RWPE2 (cell line): ENCODE measurements at regions not wholly inside any gene's neighbourhood (a gene's known extent, or its start where the extent isn't known, plus 50 kb on each side); places are given as distances from the start of the nearest gene placed in this dataset.
A peak's percentile ranks its signal among the peaks of the same experiment; 100 is the strongest.

ENCODE experiments used
- ATAC-seq: fragments of 200-7000 bp; cut with Tn5 transposase; 3 replicates; pipeline ENCODE4 v1.9.1; 2021; ENCODE audit warnings: low read depth
- DNase-seq: peaks from one replicate; pipeline ENCODE4 v3.0.0-alpha.2; 2020; ENCODE audit warnings: low spot score
- H3K27ac ChIP-seq: fragments of 450-650 bp; 2 replicates; pipeline ENCODE4 v1.5.1; 2017; ENCODE audit warnings: mild to moderate bottlenecking; ENCODE audit not compliant: poor library complexity, severe bottlenecking
- H3K27me3 ChIP-seq: fragments of 250-450 bp; sonication (Bioruptor Pico); 2 replicates; pipeline ENCODE4 v1.5.1; 2021; ENCODE audit warnings: mild to moderate bottlenecking, moderate library complexity; ENCODE audit not compliant: insufficient read depth, poor library complexity, severe bottlenecking
- H3K36me3 ChIP-seq: fragments of 250-450 bp; sonication (Bioruptor Pico); 2 replicates; pipeline ENCODE4 v1.5.1; 2020; ENCODE audit warnings: low read depth, mild to moderate bottlenecking, moderate library complexity
- H3K4me1 ChIP-seq: fragments of 250-450 bp; sonication (Bioruptor Pico); 2 replicates; pipeline ENCODE4 v1.5.1; 2021; ENCODE audit warnings: mild to moderate bottlenecking, moderate library complexity; ENCODE audit not compliant: insufficient read depth, poor library complexity, severe bottlenecking
- H3K4me3 ChIP-seq: fragments of 250-450 bp; sonication (Bioruptor Pico); 2 replicates; pipeline ENCODE4 v1.5.1; 2021; ENCODE audit warnings: mild to moderate bottlenecking, moderate library complexity; ENCODE audit not compliant: severe bottlenecking
- H3K9me3 ChIP-seq: fragments of 250-450 bp; sonication (Bioruptor Pico); 2 replicates; pipeline ENCODE4 v1.5.1; 2021; ENCODE audit warnings: mild to moderate bottlenecking, moderate library complexity; ENCODE audit not compliant: severe bottlenecking
- TF ChIP-seq, protein P1 (sequence below): fragments of 450-650 bp; IDR thresholded peaks from one replicate; pipeline ENCODE4 v1.5.1; 2017; ENCODE audit warnings: mild to moderate bottlenecking, moderate library complexity; ENCODE audit not compliant: poor library complexity, severe bottlenecking

DNA sequence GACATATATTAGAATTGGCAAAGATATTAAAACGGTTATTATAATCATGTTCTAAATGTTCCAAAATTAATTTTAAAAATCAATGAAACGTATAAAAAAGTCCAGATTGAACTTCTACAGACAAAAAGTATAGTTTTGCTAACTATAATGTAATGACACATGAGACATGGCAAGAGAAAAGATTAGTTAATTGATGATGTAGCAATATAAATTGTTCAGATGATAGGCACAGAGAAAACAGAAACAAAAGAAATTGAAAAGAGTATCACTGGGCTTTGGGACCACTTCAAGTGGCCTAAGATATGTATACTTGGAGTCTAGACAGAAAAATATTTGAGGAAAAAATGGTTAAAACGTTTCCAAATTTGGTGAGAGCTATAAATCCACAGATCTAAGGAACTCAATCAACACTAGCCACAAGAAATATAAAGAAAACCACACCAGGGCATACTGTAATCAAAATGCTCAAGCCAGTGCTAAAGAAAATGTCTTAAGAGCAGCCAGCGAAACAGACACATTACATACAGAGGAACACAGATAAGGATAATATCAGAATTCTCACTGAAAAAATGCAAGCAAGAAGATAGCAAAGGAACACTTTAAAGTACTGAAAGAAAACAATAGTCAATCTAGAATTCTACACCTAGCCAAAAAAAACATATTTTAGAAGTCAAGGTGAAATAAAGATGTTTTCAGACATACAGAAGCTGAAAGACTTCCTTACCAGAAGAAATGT, 172.6 kb upstream of the FOXQ1 start:
- H3K36me3 ChIP-seq = no peaks in the 10 kb centered on the region
- ATAC-seq (no peak), DNase-seq (no peak)
- TF ChIP-seq, protein P1, sequence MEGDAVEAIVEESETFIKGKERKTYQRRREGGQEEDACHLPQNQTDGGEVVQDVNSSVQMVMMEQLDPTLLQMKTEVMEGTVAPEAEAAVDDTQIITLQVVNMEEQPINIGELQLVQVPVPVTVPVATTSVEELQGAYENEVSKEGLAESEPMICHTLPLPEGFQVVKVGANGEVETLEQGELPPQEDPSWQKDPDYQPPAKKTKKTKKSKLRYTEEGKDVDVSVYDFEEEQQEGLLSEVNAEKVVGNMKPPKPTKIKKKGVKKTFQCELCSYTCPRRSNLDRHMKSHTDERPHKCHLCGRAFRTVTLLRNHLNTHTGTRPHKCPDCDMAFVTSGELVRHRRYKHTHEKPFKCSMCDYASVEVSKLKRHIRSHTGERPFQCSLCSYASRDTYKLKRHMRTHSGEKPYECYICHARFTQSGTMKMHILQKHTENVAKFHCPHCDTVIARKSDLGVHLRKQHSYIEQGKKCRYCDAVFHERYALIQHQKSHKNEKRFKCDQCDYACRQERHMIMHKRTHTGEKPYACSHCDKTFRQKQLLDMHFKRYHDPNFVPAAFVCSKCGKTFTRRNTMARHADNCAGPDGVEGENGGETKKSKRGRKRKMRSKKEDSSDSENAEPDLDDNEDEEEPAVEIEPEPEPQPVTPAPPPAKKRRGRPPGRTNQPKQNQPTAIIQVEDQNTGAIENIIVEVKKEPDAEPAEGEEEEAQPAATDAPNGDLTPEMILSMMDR = no peak
- no peak overlapping the region for H3K27ac ChIP-seq
- H3K4me3 ChIP-seq = no peak overlapping the region
- no peaks in the 10 kb centered on the region for H3K27me3 ChIP-seq
- H3K4me1 ChIP-seq = peaks cover 4% of the 10 kb centered on the region
- H3K9me3 ChIP-seq = peaks cover 3% of the 10 kb centered on the region

DNA sequence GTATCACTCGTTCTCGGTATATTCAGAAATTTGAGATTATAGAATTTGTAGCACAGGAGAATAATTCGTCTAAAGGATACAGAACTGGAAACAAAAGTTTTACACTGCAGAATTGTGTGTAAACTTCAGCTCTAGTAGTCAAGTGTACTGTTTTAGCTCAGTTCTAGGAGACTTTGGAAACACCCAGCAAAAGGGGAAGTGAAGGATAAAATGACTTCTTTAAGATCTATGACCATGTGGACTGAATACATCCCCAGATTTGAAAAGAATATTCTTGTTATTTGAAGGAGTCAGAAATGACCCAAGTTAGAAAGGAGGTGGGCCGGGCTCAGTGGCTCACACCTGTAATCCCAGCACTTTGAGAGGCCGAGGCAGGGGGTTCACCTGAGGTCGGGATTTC, 174.0 kb upstream of the FOXQ1 start:
- DNase-seq (no peak), ATAC-seq (no peak)
- no peak overlapping the region for H3K27ac ChIP-seq
- TF ChIP-seq, protein P1 = no peak
- H3K4me1 ChIP-seq = peaks cover 4% of the 10 kb centered on the region
- H3K36me3 ChIP-seq = no peaks in the 10 kb centered on the region
- H3K4me3 ChIP-seq = no peak overlapping the region
- no peaks in the 10 kb centered on the region for H3K27me3 ChIP-seq
- peaks cover 3% of the 10 kb centered on the region for H3K9me3 ChIP-seq

DNA sequence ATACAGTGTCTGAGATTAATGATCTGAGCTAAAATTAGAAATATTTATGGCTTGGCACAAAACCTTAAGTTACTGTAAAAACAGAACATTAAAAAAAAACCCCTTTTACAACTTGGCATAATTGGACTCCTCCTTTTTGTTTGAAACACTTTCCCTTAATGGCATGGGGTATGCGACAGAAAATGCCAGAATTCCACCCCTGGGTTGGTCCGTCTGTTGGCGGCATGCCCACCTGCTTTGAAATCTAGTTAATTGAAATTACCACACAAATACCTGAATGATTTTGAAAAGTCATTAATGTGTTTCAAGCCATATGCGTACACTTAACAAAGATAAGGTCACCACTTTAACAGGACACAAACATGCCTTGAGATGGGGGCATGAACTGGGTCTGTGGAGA, 175.1 kb upstream of the FOXQ1 start:
- no peak for DNase-seq
- H3K4me1 ChIP-seq = peaks cover 10% of the 10 kb centered on the region
- H3K27ac ChIP-seq = no peak overlapping the region
- H3K36me3 ChIP-seq = no peaks in the 10 kb centered on the region
- no peak for ATAC-seq
- no peak overlapping the region for H3K4me3 ChIP-seq
- peaks cover 3% of the 10 kb centered on the region for H3K9me3 ChIP-seq
- no peaks in the 10 kb centered on the region for H3K27me3 ChIP-seq
- TF ChIP-seq, protein P1 = no peak

DNA sequence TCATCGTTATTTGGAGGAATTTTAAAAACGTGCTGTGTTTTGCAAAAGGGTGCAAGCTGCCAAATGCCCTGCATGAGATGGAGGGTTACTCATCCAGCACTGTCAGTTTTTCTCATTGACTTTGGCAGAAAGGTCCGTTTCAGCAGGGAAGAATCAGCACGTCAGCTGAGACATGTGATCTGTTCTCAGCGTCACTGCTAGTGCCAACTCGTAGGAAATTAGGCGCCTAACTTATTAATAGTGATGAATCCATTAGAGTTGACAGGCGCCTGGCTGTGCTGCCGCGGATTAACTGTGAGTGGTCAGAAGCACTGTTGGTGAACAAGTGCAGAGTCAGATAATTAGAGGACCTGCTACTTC, 175.5 kb upstream of the FOXQ1 start:
- Histone ChIP-seq H3K27ac (no peak overlapping the region), H3K36me3 (no peaks in the 10 kb centered on the region), H3K9me3 (peaks cover 3% of the 10 kb centered on the region), H3K27me3 (no peaks in the 10 kb centered on the region), H3K4me1 (peaks cover 15% of the 10 kb centered on the region), H3K4me3 (no peak overlapping the region)
- DNase-seq = no peak
- ATAC-seq = peak; percentile 55
- TF ChIP-seq, protein P1 = no peak

DNA sequence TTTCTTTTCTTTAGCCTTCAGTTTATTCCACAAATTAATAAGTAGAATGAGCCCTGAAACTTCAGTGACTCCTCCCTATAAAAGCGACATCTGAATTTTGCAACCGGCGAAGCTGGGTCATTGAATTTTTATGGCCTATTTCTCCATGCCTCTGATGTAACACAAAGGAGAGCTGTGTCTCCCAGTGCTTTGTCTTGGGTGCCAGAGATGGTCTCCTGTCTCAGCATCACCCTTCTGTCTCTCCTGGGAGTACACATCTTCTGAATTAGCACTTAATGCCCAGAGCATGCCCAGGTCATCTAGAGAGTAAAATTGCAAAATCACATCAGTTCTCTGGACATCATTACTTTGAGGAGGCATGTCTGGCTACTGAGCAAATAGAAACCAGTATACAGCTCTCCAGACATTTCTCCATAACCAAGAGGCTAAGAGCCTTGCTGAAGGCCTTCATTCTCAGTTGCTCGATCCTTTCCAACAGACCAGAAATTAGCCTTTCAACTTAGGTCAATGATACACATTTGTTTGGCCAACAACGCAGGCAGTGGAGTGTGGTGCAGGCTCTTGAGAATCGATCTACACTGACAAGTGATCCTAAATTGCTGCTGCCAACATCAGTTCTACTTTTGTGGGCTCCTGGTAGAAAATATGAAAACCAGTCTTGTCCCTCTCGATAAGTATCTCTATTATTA, 176.0 kb upstream of the FOXQ1 start:
- Histone ChIP-seq H3K36me3 (no peaks in the 10 kb centered on the region), H3K27me3 (no peaks in the 10 kb centered on the region), H3K4me1 (peaks cover 18% of the 10 kb centered on the region), H3K9me3 (no peaks in the 10 kb centered on the region), H3K27ac (no peak overlapping the region), H3K4me3 (no peak overlapping the region)
- ATAC-seq (no peak), DNase-seq (no peak)
- TF ChIP-seq, protein P1 = no peak
